Astrocyte of the spinal cord (primary cell): ENCODE measurements at regions not wholly inside any gene's neighbourhood (a gene's known extent, or its start where the extent isn't known, plus 50 kb on each side); places are given as distances from the start of the nearest gene placed in this dataset.
"Not testable (repeated sequence)": the region's sequence is repeated elsewhere in the genome, so short reads cannot be mapped to it uniquely, and the experiment has no call there.

Experiments
- DNase-seq: peaks from one replicate; pipeline ENCODE4 v3.0.0; 2011; ENCODE audit warnings: low read depth, low spot score
- H3K4me3 ChIP-seq: 2 replicates; pipeline ENCODE4 v1.5.1; 2011; ENCODE audit warnings: low read depth, mild to moderate bottlenecking, low read length, moderate library complexity
- CTCF ChIP-seq: IDR thresholded peaks from 2 replicates; pipeline ENCODE4 v1.5.1; 2012; ENCODE audit warnings: low read depth, mild to moderate bottlenecking, low read length, inconsistent platforms
- in situ Hi-C: cut with HindIII; loops from 2 replicates; pipeline ENCODE4 v1.10.0; 2017; ENCODE audit warnings: low sequenced_read_pairs

GRCh38 chr1:157209514-157209913, 71.3 kb upstream of the ETV3 start:
- TF ChIP-seq CTCF = no peak
- no peak for DNase-seq
- in situ Hi-C loops = no loop called here
- no peak overlapping the region for H3K4me3 ChIP-seq

- H3K4me3 ChIP-seq, DNase-seq, in situ Hi-C loops: not testable (repeated sequence)
These were observed 67.8 kb upstream of the ETV3 start for GRCh38 chr1:157205982-157206381.

GRCh38 chr1:157203166-157203565, 65.0 kb upstream of the ETV3 start:
- no peak for DNase-seq
- no peak overlapping the region for H3K4me3 ChIP-seq
- in situ Hi-C loops = no loop called here
- TF ChIP-seq CTCF = no peak

- TF ChIP-seq CTCF = no peak
- DNase-seq = no peak
- H3K4me3 ChIP-seq = no peak overlapping the region
- in situ Hi-C loops = no loop called here
These were observed 64.1 kb upstream of the ETV3 start for GRCh38 chr1:157202331-157202730.

- H3K4me3 ChIP-seq = no peak overlapping the region
- DNase-seq = no peak
- in situ Hi-C loops = no loop called here
- no peak for TF ChIP-seq CTCF
These were observed 63.6 kb upstream of the ETV3 start for GRCh38 chr1:157201767-157202166.

- no peak for TF ChIP-seq CTCF
- no peak for DNase-seq
- no peak overlapping the region for H3K4me3 ChIP-seq
- in situ Hi-C loops = no loop called here
These were observed 62.3 kb upstream of the ETV3 start for GRCh38 chr1:157200451-157200850.

GRCh38 chr1:157199421-157199755, 61.2 kb upstream of the ETV3 start:
- in situ Hi-C loops = no loop called here
- no peak overlapping the region for H3K4me3 ChIP-seq
- TF ChIP-seq CTCF = no peak
- DNase-seq = no peak
